Gastroesophageal sphincter (tissue), 4 donors: ENCODE measurements at regions not wholly inside any gene's neighbourhood (a gene's known extent, or its start where the extent isn't known, plus 50 kb on each side); places are given as distances from the start of the nearest gene placed in this dataset.

Experiments used
- ATAC-seq: fragments of 150-250 bp; one replicate; pipeline ENCODE4 v1.9.1; 2016; ENCODE audit warnings: mild to moderate bottlenecking, moderate library complexity
- H3K27ac ChIP-seq, 4 donors: fragments of 200-600 bp; sonication (generic) in 3 of 4; 1 replicate in 3 of 4; 2 replicates in 1 of 4; pipeline ENCODE4 v1.5.1; 2016 to 2019
- H3K27me3 ChIP-seq: fragments of 200-600 bp; sonication (generic); one replicate; pipeline ENCODE4 v1.5.1; 2019
- H3K36me3 ChIP-seq, 2 donors: fragments of 200-600 bp; sonication (generic); one replicate each; pipeline ENCODE4 v1.5.1; 2019; ENCODE audit warnings: control low read depth in 1 of 2
- H3K4me1 ChIP-seq, 3 donors: fragments of 200-600 bp; sonication (generic); 1 replicate in 2 of 3; 2 replicates in 1 of 3; pipeline ENCODE4 v1.5.1; 2016 to 2019; ENCODE audit warnings: control low read depth in 2 of 3
- H3K4me3 ChIP-seq, 2 donors: fragments of 200-600 bp; sonication (generic); one replicate each; pipeline ENCODE4 v1.5.1; 2019; ENCODE audit warnings: mild to moderate bottlenecking in 1 of 2, moderate library complexity in 1 of 2
- H3K9me3 ChIP-seq, 3 donors: fragments of 200-600 bp; sonication (generic); one replicate each; pipeline ENCODE4 v1.5.1; 2017 to 2019; ENCODE audit warnings: control low read depth in 2 of 3
- CTCF ChIP-seq, 4 experiments: fragments of 200-600 bp in 2 of 4; fragments of 450-650 bp in 2 of 4; sonication (generic) in 1 of 4; IDR thresholded peaks; one replicate each; pipeline ENCODE4 v1.5.1; 2017 to 2019; ENCODE audit warnings: antibody characterized with exemption in 4 of 4, mild to moderate bottlenecking in 2 of 4, moderate library complexity in 2 of 4
- EP300 ChIP-seq: sonication (generic); formaldehyde crosslinking; IDR thresholded peaks from one replicate; pipeline ENCODE4 v1.6.1; 2017; ENCODE audit warnings: antibody characterized with exemption, mild to moderate bottlenecking
- POLR2A ChIP-seq, 2 donors: fragments of 450-650 bp; IDR thresholded peaks; one replicate each; pipeline ENCODE4 v1.6.1; 2017; ENCODE audit warnings: antibody characterized with exemption in 2 of 2, mild to moderate bottlenecking in 2 of 2, moderate library complexity in 1 of 2
- POLR2AphosphoS5 ChIP-seq: sonication (generic); formaldehyde crosslinking; IDR thresholded peaks from one replicate; pipeline ENCODE4 v1.6.1; 2017; ENCODE audit warnings: antibody characterized with exemption
- WGBS, 2 donors: methylation state at CpG; one replicate each; pipeline ENCODE4 v1.1.5; 2018; ENCODE audit warnings: low coverage in 1 of 2; 5-methylcytosine and 5-hydroxymethylcytosine counted together

- Histone ChIP-seq H3K27ac (no peak overlapping the region), H3K27me3 (no peaks in the 10 kb centered on the region), H3K4me3 (no peak overlapping the region), H3K36me3 (no peaks in the 10 kb centered on the region), H3K4me1 (no peaks in the 10 kb centered on the region), H3K9me3 (no peaks in the 10 kb centered on the region)
- no peak for ATAC-seq
- WGBS, 2 donors = 74 to 88% methylated on average over 3 of the region's 3 CpGs
- TF ChIP-seq POLR2A (IDR thresholded peaks at IDR 0.05) = no peak
- TF ChIP-seq POLR2AphosphoS5 = no peak
- TF ChIP-seq CTCF (IDR thresholded peaks at IDR 0.05) = no peak
- TF ChIP-seq EP300 = no peak
Measured at GRCh38 chr11:29842061-29842460, 174.8 kb downstream of the KCNA4 start.

- Histone ChIP-seq H3K36me3 (no peaks in the 10 kb centered on the region), H3K9me3 (no peaks in the 10 kb centered on the region), H3K4me1 (no peaks in the 10 kb centered on the region), H3K27me3 (no peaks in the 10 kb centered on the region), H3K4me3 (no peak overlapping the region), H3K27ac (no peak overlapping the region)
- ATAC-seq = no peak
- WGBS, 2 donors = 100% methylated on average over 1 of the region's 2 CpGs; no CpG with 5 or more reads in 1 of the 2 donors
- TF ChIP-seq CTCF (IDR thresholded peaks at IDR 0.05) = no peak
- no peak for TF ChIP-seq POLR2A (IDR thresholded peaks at IDR 0.05)
- TF ChIP-seq POLR2AphosphoS5 = no peak
- TF ChIP-seq EP300 = no peak
Measured at GRCh38 chr11:29826878-29827277, 190.0 kb downstream of the KCNA4 start.

- Histone ChIP-seq H3K36me3 (no peaks in the 10 kb centered on the region), H3K27me3 (no peaks in the 10 kb centered on the region), H3K27ac (no peak overlapping the region), H3K4me3 (no peak overlapping the region), H3K4me1 (no peaks in the 10 kb centered on the region), H3K9me3 (peaks cover 0 to 4% (median 0%) of the 10 kb centered on the region in 3 donors)
- 79% methylated on average over 2 of the region's 2 CpGs; no CpG with 5 or more reads in 1 of the 2 donors for WGBS, 2 donors
- no peak for TF ChIP-seq POLR2A (IDR thresholded peaks at IDR 0.05)
- ATAC-seq = no peak
Measured at GRCh38 chr11:29816359-29816758, 200.5 kb downstream of the KCNA4 start.

- no peaks in the 10 kb centered on the region for H3K4me1 ChIP-seq
- no peak overlapping the region for H3K27ac ChIP-seq
- no peaks in the 10 kb centered on the region for H3K36me3 ChIP-seq
- 59 to 81% methylated on average over 3 of the region's 3 CpGs for WGBS, 2 donors
- no peaks in the 10 kb centered on the region for H3K27me3 ChIP-seq
- H3K9me3 ChIP-seq = peaks cover 0 to under 1% (median 0%) of the 10 kb centered on the region in 3 donors
- TF ChIP-seq CTCF (IDR thresholded peaks at IDR 0.05) = no peak
- no peak for TF ChIP-seq POLR2A (IDR thresholded peaks at IDR 0.05)
- TF ChIP-seq POLR2AphosphoS5 = no peak
- TF ChIP-seq EP300 = no peak
- no peak overlapping the region for H3K4me3 ChIP-seq
- no peak for ATAC-seq
Measured at GRCh38 chr11:29809121-29809520, 207.7 kb downstream of the KCNA4 start.

DNA sequence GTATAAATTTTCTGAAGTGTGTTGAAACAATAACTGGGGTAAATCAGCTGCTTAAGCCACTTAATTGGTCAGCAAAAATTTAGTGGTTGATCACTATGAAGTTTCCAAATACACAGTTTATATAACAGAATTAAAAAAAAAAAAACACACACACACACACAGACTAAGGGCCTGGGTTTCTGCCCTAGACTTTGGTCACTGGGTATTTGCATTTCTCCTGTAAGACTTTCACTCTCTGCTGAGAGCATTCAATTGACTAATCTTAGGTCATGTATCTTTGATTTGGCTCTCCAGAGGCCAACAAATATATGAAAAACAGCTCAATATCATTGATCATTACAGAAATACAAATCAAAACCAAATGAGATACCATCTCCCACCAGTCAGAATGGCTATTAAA, 214.3 kb downstream of the KCNA4 start:
- Histone ChIP-seq H3K27ac (no peak overlapping the region), H3K36me3 (no peaks in the 10 kb centered on the region), H3K9me3 (no peaks in the 10 kb centered on the region), H3K27me3 (no peaks in the 10 kb centered on the region), H3K4me3 (no peak overlapping the region), H3K4me1 (no peaks in the 10 kb centered on the region)
- TF ChIP-seq POLR2AphosphoS5 (no peak), EP300 (no peak), CTCF (IDR thresholded peaks at IDR 0.05) (no peak), POLR2A (IDR thresholded peaks at IDR 0.05) (no peak)
- ATAC-seq = no peak

DNA sequence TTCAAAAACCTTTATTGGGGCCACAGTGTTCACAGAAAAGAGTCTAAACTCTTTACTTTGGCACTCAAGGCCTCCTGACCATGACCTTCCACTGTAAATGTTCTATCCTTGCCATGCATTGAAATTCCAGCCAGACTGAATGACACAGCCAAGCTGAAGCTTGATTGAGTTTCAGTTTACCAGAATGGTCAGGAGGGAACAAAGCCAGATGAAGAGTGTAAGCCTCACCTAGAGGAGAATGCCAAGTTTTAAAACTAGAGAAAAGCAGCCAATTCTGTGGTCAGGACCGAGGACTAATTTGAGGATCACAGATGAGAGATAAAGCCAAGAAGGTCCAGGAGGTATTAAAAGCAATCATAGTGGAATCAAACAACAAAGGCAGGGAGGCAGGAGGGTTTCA, 215.3 kb downstream of the KCNA4 start:
- no peak overlapping the region for H3K4me3 ChIP-seq
- 20 to 57% methylated on average over 1 of the region's 1 CpG for WGBS, 2 donors
- no peak overlapping the region for H3K27ac ChIP-seq
- ATAC-seq = no peak
- TF ChIP-seq CTCF (IDR thresholded peaks at IDR 0.05) = no peak
- TF ChIP-seq POLR2AphosphoS5 = no peak
- no peak for TF ChIP-seq EP300
- TF ChIP-seq POLR2A (IDR thresholded peaks at IDR 0.05) = no peak
- no peaks in the 10 kb centered on the region for H3K36me3 ChIP-seq
- H3K9me3 ChIP-seq = no peaks in the 10 kb centered on the region
- H3K27me3 ChIP-seq = no peaks in the 10 kb centered on the region
- H3K4me1 ChIP-seq = no peaks in the 10 kb centered on the region
